ENCODE measurements at regions not wholly inside any gene's neighbourhood (a gene's known extent, or its start where the extent isn't known, plus 50 kb on each side); places are given as distances from the start of the nearest gene placed in this dataset.

DNA sequence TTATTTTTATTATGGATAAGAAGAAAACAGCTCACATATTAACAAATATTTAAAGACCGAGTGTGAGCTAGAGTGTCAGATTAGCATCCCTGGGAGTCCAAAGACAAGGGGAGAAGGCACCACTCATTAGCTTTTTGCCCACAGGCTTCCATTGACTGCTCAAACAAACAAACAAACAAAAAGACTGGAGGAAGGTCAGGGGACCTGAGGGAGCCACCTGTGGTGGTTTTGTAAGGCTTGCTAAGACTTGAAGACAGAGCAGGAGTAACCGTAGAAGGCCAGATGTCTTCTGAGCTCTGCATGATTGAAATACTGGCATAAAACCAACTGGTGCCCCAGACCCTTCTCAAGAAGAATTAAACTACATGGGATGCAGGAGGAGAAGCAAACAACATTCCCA is 395.2 kb upstream of the CNTN5 start:
- no peak overlapping the region for H3K27ac ChIP-seq (ENCODE audit: control insufficient read depth, insufficient read depth, low read length)
- no peaks in the 10 kb centered on the region for H3K9me3 ChIP-seq (ENCODE audit: control insufficient read depth, low read depth, low read length)
- no peaks in the 10 kb centered on the region for H3K9me1 ChIP-seq (ENCODE audit: control insufficient read depth, extremely low read depth, insufficient read depth, low read length)
- no peaks in the 10 kb centered on the region for H3K27me3 ChIP-seq (ENCODE audit: control insufficient read depth, extremely low read depth, insufficient read depth, low read length)
- no peaks in the 10 kb centered on the region for H3K79me2 ChIP-seq (ENCODE audit: control insufficient read depth, insufficient read depth, low read length)
- H3K4me2 ChIP-seq (ENCODE audit: control insufficient read depth, extremely low read depth, insufficient read depth, low read depth, low read length): no peak overlapping the region
- H3K4me1 ChIP-seq (ENCODE audit: control insufficient read depth, extremely low read depth, insufficient read depth, low read length): no peaks in the 10 kb centered on the region
- FAIRE-seq (no peak), DNase-seq (ENCODE audit: low read depth, low spot score) (no peak)
- H3K36me3 ChIP-seq (ENCODE audit: control insufficient read depth in 2 of 2, extremely low read depth in 1 of 2, insufficient read depth in 2 of 2, low read length in 2 of 2): no peaks in the 10 kb centered on the region
- no peak overlapping the region for H2AFZ ChIP-seq (ENCODE audit: control insufficient read depth, low read length)
- dilution Hi-C loops (cut with MboI; ENCODE audit: extremely low pct_ligation_motif_present, low sequenced_read_pairs): no loop called here
- H3K9ac ChIP-seq (ENCODE audit: control insufficient read depth, extremely low read depth, insufficient read depth, low read length): no peak overlapping the region
- no peaks in the 10 kb centered on the region for H4K20me1 ChIP-seq (ENCODE audit: control insufficient read depth, extremely low read depth, insufficient read depth, low read length)
- no peak overlapping the region for H3K4me3 ChIP-seq (ENCODE audit: control insufficient read depth in 2 of 3, extremely low read depth in 1 of 3, insufficient read depth in 2 of 3, low read depth in 1 of 3, low read length in 3 of 3)
- TF ChIP-seq, protein P1, sequence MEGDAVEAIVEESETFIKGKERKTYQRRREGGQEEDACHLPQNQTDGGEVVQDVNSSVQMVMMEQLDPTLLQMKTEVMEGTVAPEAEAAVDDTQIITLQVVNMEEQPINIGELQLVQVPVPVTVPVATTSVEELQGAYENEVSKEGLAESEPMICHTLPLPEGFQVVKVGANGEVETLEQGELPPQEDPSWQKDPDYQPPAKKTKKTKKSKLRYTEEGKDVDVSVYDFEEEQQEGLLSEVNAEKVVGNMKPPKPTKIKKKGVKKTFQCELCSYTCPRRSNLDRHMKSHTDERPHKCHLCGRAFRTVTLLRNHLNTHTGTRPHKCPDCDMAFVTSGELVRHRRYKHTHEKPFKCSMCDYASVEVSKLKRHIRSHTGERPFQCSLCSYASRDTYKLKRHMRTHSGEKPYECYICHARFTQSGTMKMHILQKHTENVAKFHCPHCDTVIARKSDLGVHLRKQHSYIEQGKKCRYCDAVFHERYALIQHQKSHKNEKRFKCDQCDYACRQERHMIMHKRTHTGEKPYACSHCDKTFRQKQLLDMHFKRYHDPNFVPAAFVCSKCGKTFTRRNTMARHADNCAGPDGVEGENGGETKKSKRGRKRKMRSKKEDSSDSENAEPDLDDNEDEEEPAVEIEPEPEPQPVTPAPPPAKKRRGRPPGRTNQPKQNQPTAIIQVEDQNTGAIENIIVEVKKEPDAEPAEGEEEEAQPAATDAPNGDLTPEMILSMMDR (optimal IDR thresholded peaks at IDR 0.05 in 1 of 3, IDR thresholded peaks at IDR 0.05 in 1 of 3, conservative IDR thresholded peaks at IDR 0.05 in 1 of 3; ENCODE audit: extremely low read depth in 1 of 3, insufficient read depth in 2 of 3, low read length in 3 of 3): no peak
- TF ChIP-seq EZH2 (IDR thresholded peaks at IDR 0.05; ENCODE audit: low read length): no peak

DNA sequence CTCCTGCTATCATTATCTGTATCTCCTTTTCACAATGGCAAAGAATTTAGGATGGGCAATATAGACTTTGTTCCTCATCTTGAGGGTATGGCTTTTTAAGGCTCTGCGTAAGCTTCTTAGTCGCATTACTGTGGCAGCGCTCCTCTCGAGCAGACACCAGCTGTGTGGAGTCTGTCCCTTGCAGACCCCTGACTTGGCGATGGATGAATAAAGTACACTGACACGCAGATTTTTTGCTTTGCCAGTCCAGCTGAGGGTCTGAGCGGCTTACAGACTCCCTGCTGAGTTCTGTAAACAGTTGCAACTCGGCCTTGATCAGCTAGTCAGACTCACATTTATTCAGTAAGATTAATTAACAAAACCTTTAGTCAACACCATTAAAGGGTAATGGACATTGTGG is 390.0 kb upstream of the CNTN5 start:
- no peaks in the 10 kb centered on the region for H3K9me3 ChIP-seq (ENCODE audit: control insufficient read depth, low read depth, low read length)
- H3K36me3 ChIP-seq (ENCODE audit: control insufficient read depth in 2 of 2, extremely low read depth in 1 of 2, insufficient read depth in 2 of 2, low read length in 2 of 2): no peaks in the 10 kb centered on the region
- no peaks in the 10 kb centered on the region for H3K27me3 ChIP-seq (ENCODE audit: control insufficient read depth, extremely low read depth, insufficient read depth, low read length)
- DNase-seq (ENCODE audit: low read depth, low spot score): no peak
- H3K4me3 ChIP-seq (ENCODE audit: control insufficient read depth in 2 of 3, extremely low read depth in 1 of 3, insufficient read depth in 2 of 3, low read depth in 1 of 3, low read length in 3 of 3): no peak overlapping the region
- no peak for TF ChIP-seq EZH2 (IDR thresholded peaks at IDR 0.05; ENCODE audit: low read length)
- TF ChIP-seq, protein P1 (optimal IDR thresholded peaks at IDR 0.05 in 1 of 3, IDR thresholded peaks at IDR 0.05 in 1 of 3, conservative IDR thresholded peaks at IDR 0.05 in 1 of 3; ENCODE audit: extremely low read depth in 1 of 3, insufficient read depth in 2 of 3, low read length in 3 of 3): no peak
- no peaks in the 10 kb centered on the region for H4K20me1 ChIP-seq (ENCODE audit: control insufficient read depth, extremely low read depth, insufficient read depth, low read length)
- dilution Hi-C loops (cut with MboI; ENCODE audit: extremely low pct_ligation_motif_present, low sequenced_read_pairs): no loop called here
- H3K27ac ChIP-seq (ENCODE audit: control insufficient read depth, insufficient read depth, low read length): no peak overlapping the region
- H3K4me1 ChIP-seq (ENCODE audit: control insufficient read depth, extremely low read depth, insufficient read depth, low read length): no peaks in the 10 kb centered on the region
- H2AFZ ChIP-seq (ENCODE audit: control insufficient read depth, low read length): no peak overlapping the region
- H3K9ac ChIP-seq (ENCODE audit: control insufficient read depth, extremely low read depth, insufficient read depth, low read length): no peak overlapping the region
- no peaks in the 10 kb centered on the region for H3K9me1 ChIP-seq (ENCODE audit: control insufficient read depth, extremely low read depth, insufficient read depth, low read length)
- FAIRE-seq: no peak
- no peak overlapping the region for H3K4me2 ChIP-seq (ENCODE audit: control insufficient read depth, extremely low read depth, insufficient read depth, low read depth, low read length)
- no peaks in the 10 kb centered on the region for H3K79me2 ChIP-seq (ENCODE audit: control insufficient read depth, insufficient read depth, low read length)
